Ishikawa (cell line): ENCODE measurements at regions not wholly inside any gene's neighbourhood (a gene's known extent, or its start where the extent isn't known, plus 50 kb on each side); places are given as distances from the start of the nearest gene placed in this dataset.

Experiments
- CEBPB ChIP-seq: IDR thresholded peaks from 2 replicates; pipeline ENCODE4 v1.6.1; 2012
- CREB1 ChIP-seq: IDR thresholded peaks from 2 replicates; pipeline ENCODE4 v1.6.1; 2012; ENCODE audit warnings: low read depth
- EGR1 ChIP-seq: IDR thresholded peaks from 2 replicates; pipeline ENCODE4 v1.6.1; 2012
- EP300 ChIP-seq: IDR thresholded peaks from 2 replicates; pipeline ENCODE4 v1.6.1; 2012; ENCODE audit warnings: borderline replicate concordance
- FOXM1 ChIP-seq: IDR thresholded peaks from 2 replicates; pipeline ENCODE4 v1.6.1; 2012; ENCODE audit warnings: low read depth, borderline replicate concordance
- MAX ChIP-seq: IDR thresholded peaks from 2 replicates; pipeline ENCODE4 v1.6.1; 2012
- NFIC ChIP-seq: IDR thresholded peaks from 2 replicates; pipeline ENCODE4 v1.6.1; 2012
- RAD21 ChIP-seq: IDR thresholded peaks from 2 replicates; pipeline ENCODE4 v1.6.1; 2012; ENCODE audit warnings: low read depth
- REST ChIP-seq: IDR thresholded peaks from 2 replicates; pipeline ENCODE4 v1.6.1; 2012; ENCODE audit warnings: low read depth, mild to moderate bottlenecking
- TAF1 ChIP-seq: IDR thresholded peaks from 2 replicates; pipeline ENCODE4 v1.6.1; 2012; ENCODE audit warnings: low read depth, mild to moderate bottlenecking
- TCF12 ChIP-seq: IDR thresholded peaks from 2 replicates; pipeline ENCODE4 v1.6.1; 2012; ENCODE audit warnings: low read depth
- TEAD4 ChIP-seq: IDR thresholded peaks from 2 replicates; pipeline ENCODE4 v1.6.1; 2012
- USF1 ChIP-seq: IDR thresholded peaks from 2 replicates; pipeline ENCODE4 v1.6.1; 2012
- YY1 ChIP-seq: IDR thresholded peaks from 2 replicates; pipeline ENCODE4 v1.6.1; 2012; ENCODE audit warnings: low read depth
- ZBTB7A ChIP-seq: IDR thresholded peaks from 2 replicates; pipeline ENCODE4 v1.6.1; 2012; ENCODE audit warnings: low read depth

GRCh38 chr4:153890761-153891160, 101.9 kb upstream of the SFRP2 start:
- TF ChIP-seq NFIC = no peak
- TF ChIP-seq ZBTB7A = no peak
- no peak for TF ChIP-seq FOXM1
- no peak for TF ChIP-seq TCF12
- no peak for TF ChIP-seq TEAD4
- TF ChIP-seq YY1 = no peak
- TF ChIP-seq EP300 = no peak
- TF ChIP-seq MAX = no peak
- TF ChIP-seq USF1 = no peak
- no peak for TF ChIP-seq RAD21

GRCh38 chr4:153887217-153887616, 98.3 kb upstream of the SFRP2 start:
- TF ChIP-seq TAF1 (no peak), TEAD4 (no peak), REST (no peak), EP300 (no peak), TCF12 (no peak), MAX (no peak), EGR1 (no peak)

GRCh38 chr4:153884325-153884724, 95.4 kb upstream of the SFRP2 start:
- TF ChIP-seq NFIC (no peak), EP300 (no peak), USF1 (no peak), CREB1 (no peak), TAF1 (no peak), YY1 (no peak), CEBPB (no peak), FOXM1 (no peak), ZBTB7A (no peak), TEAD4 (no peak)

GRCh38 chr4:153880983-153881382, 92.1 kb upstream of the SFRP2 start:
- TF ChIP-seq EGR1 = no peak
- TF ChIP-seq TAF1 = no peak
- TF ChIP-seq TEAD4 = no peak
- no peak for TF ChIP-seq YY1
- no peak for TF ChIP-seq RAD21
- no peak for TF ChIP-seq REST
- TF ChIP-seq CREB1 = no peak
- TF ChIP-seq NFIC = no peak
- TF ChIP-seq CEBPB = no peak
- TF ChIP-seq USF1 = no peak
- no peak for TF ChIP-seq FOXM1
- no peak for TF ChIP-seq TCF12
- no peak for TF ChIP-seq MAX
- no peak for TF ChIP-seq EP300
- TF ChIP-seq ZBTB7A = no peak

GRCh38 chr4:153877898-153878297, 89.0 kb upstream of the SFRP2 start:
- TF ChIP-seq NFIC = no peak
- no peak for TF ChIP-seq TCF12
- no peak for TF ChIP-seq MAX
- no peak for TF ChIP-seq YY1
- no peak for TF ChIP-seq CREB1
- TF ChIP-seq RAD21 = no peak
- no peak for TF ChIP-seq FOXM1
- no peak for TF ChIP-seq REST
- TF ChIP-seq EGR1 = no peak
- TF ChIP-seq CEBPB = no peak
- no peak for TF ChIP-seq ZBTB7A
- TF ChIP-seq EP300 = no peak
